ENCODE measurements at regions not wholly inside any gene's neighbourhood (a gene's known extent, or its start where the extent isn't known, plus 50 kb on each side); places are given as distances from the start of the nearest gene placed in this dataset.

DNA sequence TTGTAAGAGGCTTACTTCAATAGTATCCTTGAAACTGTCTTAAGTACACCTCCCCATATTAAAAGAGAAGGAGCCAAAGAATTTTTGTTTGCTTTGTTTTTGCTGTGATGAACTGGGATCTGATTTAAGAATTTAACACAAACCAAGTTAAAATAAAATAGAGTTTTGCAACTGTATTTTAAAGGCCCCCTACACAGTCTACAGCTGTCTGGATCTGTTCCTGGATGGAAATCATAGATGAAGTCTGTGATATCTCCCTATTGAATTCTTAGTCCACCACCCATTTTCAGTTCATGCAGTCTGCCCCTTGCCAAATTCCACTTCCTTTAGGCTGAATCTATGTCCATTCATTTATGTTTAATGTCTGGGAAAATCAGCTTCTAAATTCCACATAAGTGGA lies 169.8 kb upstream of the MEOX2 start:
- H3K36me3 Mint-ChIP-seq (ENCODE audit: low read depth): no peaks in the 10 kb centered on the region
- no peaks in the 10 kb centered on the region for H3K4me1 Mint-ChIP-seq (ENCODE audit: low read depth)
- H3K27me3 Mint-ChIP-seq (ENCODE audit: low read depth): no peaks in the 10 kb centered on the region
- ChIA-PET POLR2A (no interaction called here), CTCF (no interaction called here)
- no peak for DNase-seq
- ATAC-seq: no peak
- no peak overlapping the region for H3K4me3 Mint-ChIP-seq
- no peaks in the 10 kb centered on the region for H3K9me3 Mint-ChIP-seq (ENCODE audit: insufficient read depth)
- no peak overlapping the region for H3K27ac Mint-ChIP-seq

- H3K4me3 Mint-ChIP-seq: no peak overlapping the region
- no peak overlapping the region for H3K27ac Mint-ChIP-seq
- ChIA-PET POLR2A (no interaction called here), CTCF (no interaction called here)
- DNase-seq (no peak), ATAC-seq (no peak)
- no peaks in the 10 kb centered on the region for H3K27me3 Mint-ChIP-seq (ENCODE audit: low read depth)
- no peaks in the 10 kb centered on the region for H3K36me3 Mint-ChIP-seq (ENCODE audit: low read depth)
- H3K9me3 Mint-ChIP-seq (ENCODE audit: insufficient read depth): no peaks in the 10 kb centered on the region
- H3K4me1 Mint-ChIP-seq (ENCODE audit: low read depth): no peaks in the 10 kb centered on the region
Measured at GRCh38 chr7:15855525-15856109, 169.1 kb upstream of the MEOX2 start.

DNA sequence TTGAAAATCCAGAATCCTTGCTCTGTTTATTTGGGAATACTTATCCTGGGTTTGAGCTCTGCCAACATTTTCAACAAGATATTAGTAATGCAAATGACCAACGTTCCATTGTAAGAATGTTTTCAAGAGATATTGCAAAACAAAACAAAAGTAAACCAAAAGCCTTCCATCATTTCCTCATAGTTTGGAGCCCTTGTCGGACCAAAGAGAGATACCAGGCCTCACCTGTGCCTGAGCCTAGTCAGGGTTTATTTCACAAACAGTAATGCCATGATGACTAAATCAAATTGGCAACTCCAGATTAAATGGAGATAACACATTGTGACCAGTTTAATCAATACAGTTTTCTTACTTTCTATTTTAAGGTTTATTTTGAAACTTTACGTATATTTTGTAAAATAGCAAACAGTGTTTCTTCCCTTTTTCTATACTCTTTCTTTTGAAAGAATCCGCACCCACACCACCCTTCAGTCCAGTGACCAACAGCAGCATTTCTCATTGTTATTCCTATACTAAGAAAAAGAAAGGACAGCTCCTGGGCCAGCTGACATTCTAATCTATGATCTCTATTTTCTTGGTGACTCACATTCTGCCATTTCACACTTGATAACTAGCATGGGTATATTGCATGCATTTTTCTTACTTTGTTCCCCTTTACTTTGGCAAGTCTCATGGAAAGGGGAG lies 168.5 kb upstream of the MEOX2 start:
- no peak for DNase-seq
- no peak overlapping the region for H3K27ac Mint-ChIP-seq

DNA sequence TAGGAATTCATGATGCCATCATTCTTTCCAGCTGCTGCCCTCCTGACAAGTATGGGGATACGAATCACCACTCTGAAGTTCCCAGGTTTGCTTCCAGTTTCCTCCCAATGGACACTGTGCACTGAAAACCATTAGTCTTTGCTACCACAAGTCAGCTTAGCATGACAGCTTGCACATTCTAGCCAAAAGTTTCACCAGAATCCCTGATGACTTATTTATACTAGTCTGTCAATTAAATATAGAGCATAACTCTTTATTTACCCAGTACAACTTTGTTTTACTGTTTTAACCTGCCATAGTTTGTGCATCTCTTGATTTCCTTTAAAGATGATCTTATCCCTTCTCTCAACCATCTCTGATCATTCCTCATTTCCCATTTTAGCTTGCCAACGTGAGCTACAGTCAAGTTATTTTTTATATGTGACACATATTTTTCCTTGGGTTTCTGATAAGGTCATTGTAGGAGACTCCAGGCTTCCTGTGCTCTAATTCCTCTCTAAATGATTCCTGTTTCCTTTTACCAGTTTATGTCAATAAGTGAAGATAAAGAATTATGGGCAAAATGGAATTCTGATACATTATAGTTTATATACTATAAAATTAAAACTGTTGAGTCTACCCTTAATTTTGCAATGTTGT lies 167.5 kb upstream of the MEOX2 start:
- POLR2A ChIA-PET: no interaction called here
- no peaks in the 10 kb centered on the region for H3K9me3 Mint-ChIP-seq (ENCODE audit: insufficient read depth)
- no peaks in the 10 kb centered on the region for H3K36me3 Mint-ChIP-seq (ENCODE audit: low read depth)
- H3K27me3 Mint-ChIP-seq (ENCODE audit: low read depth): no peaks in the 10 kb centered on the region
- H3K27ac Mint-ChIP-seq: no peak overlapping the region
- CTCF ChIA-PET: no interaction called here
- H3K4me3 Mint-ChIP-seq: no peak overlapping the region
- no peak for DNase-seq
- no peaks in the 10 kb centered on the region for H3K4me1 Mint-ChIP-seq (ENCODE audit: low read depth)
- ATAC-seq: no peak

More for the DNA sequence above, 168.5 kb upstream of the MEOX2 start:
- ChIA-PET POLR2A (no interaction called here), CTCF (no interaction called here)
- H3K27me3 Mint-ChIP-seq (ENCODE audit: low read depth): no peaks in the 10 kb centered on the region
- no peaks in the 10 kb centered on the region for H3K9me3 Mint-ChIP-seq (ENCODE audit: insufficient read depth)
- H3K4me1 Mint-ChIP-seq (ENCODE audit: low read depth): no peaks in the 10 kb centered on the region
- no peak overlapping the region for H3K4me3 Mint-ChIP-seq
- no peaks in the 10 kb centered on the region for H3K36me3 Mint-ChIP-seq (ENCODE audit: low read depth)
- no peak for ATAC-seq

DNA sequence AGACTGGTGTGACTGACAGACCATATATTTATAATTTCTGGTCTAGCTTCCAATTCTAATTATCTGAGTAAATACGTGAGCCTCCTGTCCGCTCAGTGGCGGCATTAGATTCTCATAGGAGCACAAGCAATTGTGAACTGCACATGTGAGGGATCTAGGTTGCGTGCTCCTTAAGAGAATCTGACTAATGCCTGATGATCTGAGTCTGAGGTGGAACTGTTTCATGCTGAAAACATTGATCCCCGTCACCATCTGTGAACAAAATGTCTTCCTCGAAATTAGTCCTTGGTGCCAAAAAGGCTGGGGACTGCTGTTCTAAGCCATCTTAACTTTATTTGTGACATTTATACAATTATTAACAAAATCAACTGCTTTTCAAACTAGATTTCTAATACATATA lies 164.7 kb upstream of the MEOX2 start:
- Mint-ChIP-seq H3K9me3 (ENCODE audit: insufficient read depth) (no peaks in the 10 kb centered on the region), H3K4me3 (no peak overlapping the region), H3K27ac (no peak overlapping the region), H3K36me3 (ENCODE audit: low read depth) (no peaks in the 10 kb centered on the region), H3K27me3 (ENCODE audit: low read depth) (no peaks in the 10 kb centered on the region), H3K4me1 (ENCODE audit: low read depth) (no peaks in the 10 kb centered on the region)
- CTCF ChIA-PET: no interaction called here
- DNase-seq (no peak), ATAC-seq (no peak)
- POLR2A ChIA-PET: interaction anchor here (0.7 kb wide), 1 partner anchor 1210 kb away, joined by 3 read pairs; no protein-coding TSS in a partner anchor

GRCh38 chr7:15848901-15849300 lies 162.4 kb upstream of the MEOX2 start:
- ChIA-PET POLR2A (no interaction called here), CTCF (no interaction called here)
- H3K4me3 Mint-ChIP-seq: no peak overlapping the region
- no peaks in the 10 kb centered on the region for H3K36me3 Mint-ChIP-seq (ENCODE audit: low read depth)
- no peaks in the 10 kb centered on the region for H3K27me3 Mint-ChIP-seq (ENCODE audit: low read depth)
- ATAC-seq (no peak), DNase-seq (no peak)
- no peak overlapping the region for H3K27ac Mint-ChIP-seq
- H3K9me3 Mint-ChIP-seq (ENCODE audit: insufficient read depth): peaks cover 7% of the 10 kb centered on the region
- no peaks in the 10 kb centered on the region for H3K4me1 Mint-ChIP-seq (ENCODE audit: low read depth)

GRCh38 chr7:15848362-15848761 lies 161.9 kb upstream of the MEOX2 start:
- H3K27ac Mint-ChIP-seq: no peak overlapping the region
- no peaks in the 10 kb centered on the region for H3K27me3 Mint-ChIP-seq (ENCODE audit: low read depth)
- no peaks in the 10 kb centered on the region for H3K36me3 Mint-ChIP-seq (ENCODE audit: low read depth)
- H3K4me1 Mint-ChIP-seq (ENCODE audit: low read depth): no peaks in the 10 kb centered on the region
- ATAC-seq (no peak), DNase-seq (no peak)
- ChIA-PET POLR2A (no interaction called here), CTCF (no interaction called here)
- H3K4me3 Mint-ChIP-seq: no peak overlapping the region
- H3K9me3 Mint-ChIP-seq (ENCODE audit: insufficient read depth): peaks cover 7% of the 10 kb centered on the region

- ATAC-seq (no peak), DNase-seq (no peak)
- POLR2A ChIA-PET: no interaction called here
- CTCF ChIA-PET: no interaction called here
- Mint-ChIP-seq H3K36me3 (ENCODE audit: low read depth) (no peaks in the 10 kb centered on the region), H3K27ac (no peak overlapping the region), H3K4me1 (ENCODE audit: low read depth) (no peaks in the 10 kb centered on the region), H3K9me3 (ENCODE audit: insufficient read depth) (peaks cover 7% of the 10 kb centered on the region), H3K4me3 (no peak overlapping the region), H3K27me3 (ENCODE audit: low read depth) (no peaks in the 10 kb centered on the region)
Measured at GRCh38 chr7:15845868-15846267, 159.4 kb upstream of the MEOX2 start.

DNA sequence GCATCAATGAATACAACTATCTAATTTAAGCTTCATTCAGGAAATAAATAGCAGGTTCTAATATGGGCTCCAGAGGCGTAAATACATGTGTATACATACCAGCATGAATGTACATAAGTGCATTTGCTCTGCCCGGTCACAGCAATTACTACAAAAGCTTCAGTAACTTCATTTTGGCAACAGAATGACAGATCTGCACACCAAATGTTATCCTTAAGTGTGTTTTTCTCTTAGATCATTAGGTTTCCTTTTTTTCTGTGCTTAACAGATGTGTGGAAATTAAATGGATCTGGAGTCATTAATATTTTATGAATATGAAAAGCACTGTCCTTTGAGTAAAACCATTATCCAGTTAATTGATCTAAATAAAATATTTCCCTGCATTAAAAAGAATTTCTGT lies 159.0 kb upstream of the MEOX2 start:
- H3K27me3 Mint-ChIP-seq (ENCODE audit: low read depth): no peaks in the 10 kb centered on the region
- ChIA-PET POLR2A (no interaction called here), CTCF (no interaction called here)
- H3K27ac Mint-ChIP-seq: no peak overlapping the region
- DNase-seq: no peak
- peaks cover 7% of the 10 kb centered on the region for H3K9me3 Mint-ChIP-seq (ENCODE audit: insufficient read depth)
- H3K4me1 Mint-ChIP-seq (ENCODE audit: low read depth): no peaks in the 10 kb centered on the region
- no peaks in the 10 kb centered on the region for H3K36me3 Mint-ChIP-seq (ENCODE audit: low read depth)
- no peak for ATAC-seq
- H3K4me3 Mint-ChIP-seq: no peak overlapping the region

GRCh38 chr7:15839416-15840100 lies 153.1 kb upstream of the MEOX2 start:
- ATAC-seq (no peak), DNase-seq (no peak)
- Mint-ChIP-seq H3K36me3 (ENCODE audit: low read depth) (no peaks in the 10 kb centered on the region), H3K4me3 (no peak overlapping the region), H3K4me1 (ENCODE audit: low read depth) (no peaks in the 10 kb centered on the region), H3K27ac (no peak overlapping the region), H3K9me3 (ENCODE audit: insufficient read depth) (peaks cover under 1% of the 10 kb centered on the region), H3K27me3 (ENCODE audit: low read depth) (no peaks in the 10 kb centered on the region)
- ChIA-PET POLR2A (no interaction called here), CTCF (no interaction called here)

GRCh38 chr7:15838265-15838664 lies 151.8 kb upstream of the MEOX2 start:
- POLR2A ChIA-PET: no interaction called here
- Mint-ChIP-seq H3K9me3 (ENCODE audit: insufficient read depth) (no peaks in the 10 kb centered on the region), H3K27ac (no peak overlapping the region)

GRCh38 chr7:15837306-15837950 lies 150.9 kb upstream of the MEOX2 start:
- H3K4me3 Mint-ChIP-seq: no peak overlapping the region
- ATAC-seq (no peak), DNase-seq (no peak)
- no peaks in the 10 kb centered on the region for H3K4me1 Mint-ChIP-seq (ENCODE audit: low read depth)
- H3K27me3 Mint-ChIP-seq (ENCODE audit: low read depth): no peaks in the 10 kb centered on the region
- H3K36me3 Mint-ChIP-seq (ENCODE audit: low read depth): no peaks in the 10 kb centered on the region
- no peaks in the 10 kb centered on the region for H3K9me3 Mint-ChIP-seq (ENCODE audit: insufficient read depth)
- ChIA-PET POLR2A (no interaction called here), CTCF (no interaction called here)
- no peak overlapping the region for H3K27ac Mint-ChIP-seq

More at GRCh38 chr7:15838265-15838664, 151.8 kb upstream of the MEOX2 start:
- Mint-ChIP-seq H3K4me3 (no peak overlapping the region), H3K36me3 (ENCODE audit: low read depth) (no peaks in the 10 kb centered on the region), H3K4me1 (ENCODE audit: low read depth) (no peaks in the 10 kb centered on the region), H3K27me3 (ENCODE audit: low read depth) (no peaks in the 10 kb centered on the region)
- CTCF ChIA-PET: no interaction called here
- DNase-seq (no peak), ATAC-seq (no peak)

All from activated CD8-positive, alpha-beta T cell treated with anti-CD3 and anti-CD28 coated beads, Interleukin-2, amount 10 ng/mL, durations not matched to agents 7 days and 5 days (primary cell).